SU-DHL-6 (cell line): ENCODE measurements at regions not wholly inside any gene's neighbourhood (a gene's known extent, or its start where the extent isn't known, plus 50 kb on each side); places are given as distances from the start of the nearest gene placed in this dataset.

Experiments used
- H2AFZ ChIP-seq: fragments of 200-600 bp; sonication (generic); 2 replicates; pipeline ENCODE4 v1.6.1; 2014; ENCODE audit warnings: low read depth, mild to moderate bottlenecking, moderate library complexity, mixed read lengths, antibody characterized with exemption, low read length; ENCODE audit not compliant: severe bottlenecking
- H3F3A ChIP-seq: fragments of 200-600 bp; shearing (Covaris generic); 2 replicates; pipeline ENCODE4 v1.6.0; 2016; ENCODE audit warnings: antibody characterized with exemption, mild to moderate bottlenecking; ENCODE audit not compliant: insufficient read depth
- H3K27ac ChIP-seq: fragments of 200-600 bp; sonication (generic); 2 replicates; pipeline ENCODE4 v1.5.1; 2016; ENCODE audit warnings: low read depth, mild to moderate bottlenecking, low read length, moderate library complexity, mixed read lengths
- H3K27me3 ChIP-seq: fragments of 200-600 bp; sonication (generic), shearing (Covaris generic); 2 replicates; pipeline ENCODE4 v1.6.0; 2014; ENCODE audit warnings: mild to moderate bottlenecking, low read length
- H3K36me3 ChIP-seq: fragments of 200-600 bp; sonication (generic); 2 replicates; pipeline ENCODE4 v1.6.1; 2014; ENCODE audit warnings: mild to moderate bottlenecking, low read length, mixed read lengths
- H3K4me2 ChIP-seq: fragments of 300-600, 200-600 bp; shearing (Covaris generic), sonication (generic); 2 replicates; pipeline ENCODE4 v1.6.0; 2014; ENCODE audit warnings: low read length, low read depth, mild to moderate bottlenecking; ENCODE audit not compliant: poor library complexity, severe bottlenecking
- H3K4me3 ChIP-seq: fragments of 200-600 bp; sonication (generic); 2 replicates; pipeline ENCODE4 v1.5.1; 2014; ENCODE audit warnings: antibody characterized with exemption, low read length, mild to moderate bottlenecking, mixed read lengths; ENCODE audit not compliant: insufficient read depth, poor library complexity, severe bottlenecking
- H3K79me2 ChIP-seq: fragments of 200-600 bp; sonication (generic); 2 replicates; pipeline ENCODE4 v1.6.1; 2014; ENCODE audit warnings: mild to moderate bottlenecking, low read length, moderate library complexity; ENCODE audit not compliant: insufficient read depth
- H3K9ac ChIP-seq: fragments of 200-600 bp; sonication (generic); 2 replicates; pipeline ENCODE4 v1.7.0; 2014; ENCODE audit warnings: mild to moderate bottlenecking, low read length
- H3K9me2 ChIP-seq: fragments of 200-600 bp; sonication (generic); replicated peaks from 2 replicates; pipeline ENCODE4 v1.6.1; 2014; ENCODE audit warnings: low read length; ENCODE audit not compliant: insufficient read depth
- H3K9me3 ChIP-seq: fragments of 200-600 bp; sonication (generic); 2 replicates; pipeline ENCODE4 v1.6.1; 2014; ENCODE audit warnings: low read length, mixed read lengths; ENCODE audit not compliant: insufficient read depth
- H4K20me1 ChIP-seq: fragments of 200-600 bp; sonication (generic); 2 replicates; pipeline ENCODE4 v1.6.1; 2014; ENCODE audit warnings: low read depth, mild to moderate bottlenecking, antibody characterized with exemption, low read length, moderate library complexity, mixed read lengths
- CTCF ChIP-seq: fragments of 200-600 bp; sonication (generic); IDR thresholded peaks from one replicate; pipeline ENCODE4 v1.5.1; 2017; ENCODE audit warnings: antibody characterized with exemption, mild to moderate bottlenecking, low read length, moderate library complexity; ENCODE audit not compliant: insufficient read depth, poor library complexity, severe bottlenecking
- EZH2phosphoT487 ChIP-seq: fragments of 200-600 bp; sonication (generic), shearing (Covaris generic); conservative IDR thresholded peaks from 2 replicates; pipeline ENCODE4 v1.6.1; 2018; ENCODE audit warnings: mild to moderate bottlenecking, antibody characterized with exemption, low read length, moderate library complexity, mixed read lengths

- H3K4me2 ChIP-seq = no peak overlapping the region
- no peak overlapping the region for H3K9ac ChIP-seq
- H3K9me2 ChIP-seq = no peaks in the 10 kb centered on the region
- no peaks in the 10 kb centered on the region for H3F3A ChIP-seq
- no peaks in the 10 kb centered on the region for H4K20me1 ChIP-seq
- H3K36me3 ChIP-seq = no peaks in the 10 kb centered on the region
- TF ChIP-seq EZH2phosphoT487 (no peak), CTCF (no peak)
- H3K27me3 ChIP-seq = no peaks in the 10 kb centered on the region
- H3K4me3 ChIP-seq = no peak overlapping the region
- no peaks in the 10 kb centered on the region for H3K79me2 ChIP-seq
- no peak overlapping the region for H2AFZ ChIP-seq
- no peaks in the 10 kb centered on the region for H3K9me3 ChIP-seq
- H3K27ac ChIP-seq = no peak overlapping the region
Measured at GRCh38 chr1:70871790-70872189, 175.8 kb downstream of the PTGER3 start.

GRCh38 chr1:70874063-70874462 is 173.6 kb downstream of the PTGER3 start:
- Histone ChIP-seq H3K27me3 (no peaks in the 10 kb centered on the region), H4K20me1 (no peaks in the 10 kb centered on the region), H3F3A (no peaks in the 10 kb centered on the region), H3K36me3 (no peaks in the 10 kb centered on the region), H3K79me2 (no peaks in the 10 kb centered on the region), H3K9me3 (no peaks in the 10 kb centered on the region), H3K9ac (no peak overlapping the region), H3K4me3 (no peak overlapping the region), H3K4me2 (no peak overlapping the region), H3K27ac (no peak overlapping the region), H3K9me2 (no peaks in the 10 kb centered on the region), H2AFZ (no peak overlapping the region)
- TF ChIP-seq EZH2phosphoT487 (no peak), CTCF (no peak)

- no peak overlapping the region for H3K9ac ChIP-seq
- no peaks in the 10 kb centered on the region for H3F3A ChIP-seq
- H3K4me3 ChIP-seq = no peak overlapping the region
- H3K4me2 ChIP-seq = no peak overlapping the region
- H3K27me3 ChIP-seq = no peaks in the 10 kb centered on the region
- H4K20me1 ChIP-seq = no peaks in the 10 kb centered on the region
- TF ChIP-seq EZH2phosphoT487 (no peak), CTCF (no peak)
- H3K36me3 ChIP-seq = no peaks in the 10 kb centered on the region
- no peaks in the 10 kb centered on the region for H3K9me3 ChIP-seq
- H2AFZ ChIP-seq = no peak overlapping the region
- no peak overlapping the region for H3K27ac ChIP-seq
- no peaks in the 10 kb centered on the region for H3K79me2 ChIP-seq
- H3K9me2 ChIP-seq = no peaks in the 10 kb centered on the region
Measured at GRCh38 chr1:70874818-70875217, 172.8 kb downstream of the PTGER3 start.

GRCh38 chr1:70877343-70877742 is 170.3 kb downstream of the PTGER3 start:
- Histone ChIP-seq H3K9me3 (no peaks in the 10 kb centered on the region), H3K4me3 (no peak overlapping the region), H3K9ac (no peak overlapping the region)

More at GRCh38 chr1:70877343-70877742, 170.3 kb downstream of the PTGER3 start:
- Histone ChIP-seq H3F3A (no peaks in the 10 kb centered on the region), H3K9me2 (no peaks in the 10 kb centered on the region), H3K36me3 (no peaks in the 10 kb centered on the region), H2AFZ (no peak overlapping the region), H3K79me2 (no peaks in the 10 kb centered on the region), H4K20me1 (no peaks in the 10 kb centered on the region), H3K27ac (no peak overlapping the region), H3K4me2 (no peak overlapping the region), H3K27me3 (no peaks in the 10 kb centered on the region)
- TF ChIP-seq CTCF = no peak
- no peak for TF ChIP-seq EZH2phosphoT487
